Adrenal gland (tissue), 5 donors: ENCODE measurements at regions not wholly inside any gene's neighbourhood (a gene's known extent, or its start where the extent isn't known, plus 50 kb on each side); places are given as distances from the start of the nearest gene placed in this dataset.

Source experiments
- CTCF ChIP-seq, 6 experiments: fragments of 450-650 bp in 4 of 6; fragments of 200-600 bp in 2 of 6; sonication (generic) in 1 of 6; IDR thresholded peaks; 1 replicate in 5 of 6; 2 replicates in 1 of 6; pipeline versions ENCODE4 v1.5.1 to v1.8.0; 2016 to 2021; ENCODE audit warnings: antibody characterized with exemption in 6 of 6, mild to moderate bottlenecking in 2 of 6, moderate library complexity in 1 of 6
- POLR2A ChIP-seq, 2 donors: fragments of 450-650 bp; IDR thresholded peaks; one replicate each; pipeline ENCODE4 v1.6.1; 2017; ENCODE audit warnings: antibody characterized with exemption in 2 of 2, mild to moderate bottlenecking in 2 of 2, moderate library complexity in 1 of 2
- donor health status: DM: no; HTN: no; CAD: no.

- TF ChIP-seq CTCF (IDR thresholded peaks at IDR 0.05) (no peak), POLR2A (IDR thresholded peaks at IDR 0.05) (no peak)
Measured at GRCh38 chr1:185449378-185450059, 132.5 kb upstream of the IVNS1ABP start.
